ENCODE measurements at regions not wholly inside any gene's neighbourhood (a gene's known extent, or its start where the extent isn't known, plus 50 kb on each side); places are given as distances from the start of the nearest gene placed in this dataset.
A peak's percentile ranks its signal among the peaks of the same experiment; 100 is the strongest.
"Not testable (repeated sequence)": the region's sequence is repeated elsewhere in the genome, so short reads cannot be mapped to it uniquely, and the experiment has no call there.

DNA sequence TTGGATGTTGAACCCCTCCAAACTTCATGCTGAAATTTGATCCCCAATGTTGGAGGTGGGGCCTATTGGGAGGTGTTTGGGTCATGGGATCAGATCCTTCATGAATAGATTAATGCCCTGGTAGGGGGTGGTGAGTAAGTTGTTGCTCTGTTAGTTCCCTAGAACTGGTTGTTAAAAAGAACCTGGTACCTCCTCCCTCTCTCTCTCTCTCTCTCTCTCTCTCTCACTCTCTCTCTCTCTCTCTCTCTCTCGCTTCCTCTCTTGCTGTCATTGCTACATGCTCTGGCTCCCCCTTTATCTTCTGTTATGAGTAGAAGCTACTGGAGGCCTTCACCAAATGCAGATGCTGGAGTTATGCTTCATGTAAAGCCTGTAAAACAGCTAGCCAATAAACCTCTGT is 498.2 kb upstream of the NR5A2 start:
- DNase-seq (ENCODE audit: low spot score): no peak

DNA sequence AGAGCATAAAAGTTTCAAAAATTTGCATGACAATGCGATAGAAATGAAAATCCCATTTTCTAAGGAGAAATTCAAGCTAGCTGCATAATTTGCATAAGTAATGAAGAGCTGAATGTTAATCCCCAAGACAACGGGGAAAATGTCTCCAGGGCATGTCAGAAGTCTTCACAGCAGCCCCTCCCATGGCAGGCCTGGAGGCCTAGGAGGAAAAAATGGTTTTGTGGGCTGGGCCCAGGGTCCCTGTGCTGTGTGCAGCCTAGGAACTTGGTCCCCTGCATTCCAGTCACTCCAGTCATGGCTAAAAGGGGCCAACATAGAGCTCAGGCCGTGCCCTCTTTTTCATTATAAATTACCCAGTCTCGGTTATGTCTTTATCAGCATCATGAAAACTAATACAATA is 494.1 kb upstream of the NR5A2 start:
- not testable (repeated sequence) for DNase-seq (ENCODE audit: low spot score)

DNA sequence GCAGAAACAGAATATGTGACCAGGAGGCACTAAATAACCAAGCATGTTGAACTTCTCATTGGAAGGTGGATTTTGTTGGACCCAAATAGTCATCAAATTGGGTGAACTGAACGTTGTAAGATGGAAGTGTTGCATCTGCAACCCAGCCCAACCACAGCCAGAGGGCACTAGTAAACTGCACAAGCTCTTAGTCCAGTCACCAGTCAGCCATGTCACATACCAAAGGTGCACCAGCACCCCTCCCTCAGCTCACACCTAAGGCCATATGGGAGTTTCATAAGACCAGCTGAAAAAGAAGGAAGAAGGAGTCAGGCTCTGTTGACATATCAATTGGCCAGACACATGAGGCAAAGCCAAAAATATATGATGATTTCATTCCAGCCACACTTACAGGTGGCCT is 481.7 kb upstream of the NR5A2 start:
- DNase-seq (ENCODE audit: low spot score): peak; percentile 22

DNA sequence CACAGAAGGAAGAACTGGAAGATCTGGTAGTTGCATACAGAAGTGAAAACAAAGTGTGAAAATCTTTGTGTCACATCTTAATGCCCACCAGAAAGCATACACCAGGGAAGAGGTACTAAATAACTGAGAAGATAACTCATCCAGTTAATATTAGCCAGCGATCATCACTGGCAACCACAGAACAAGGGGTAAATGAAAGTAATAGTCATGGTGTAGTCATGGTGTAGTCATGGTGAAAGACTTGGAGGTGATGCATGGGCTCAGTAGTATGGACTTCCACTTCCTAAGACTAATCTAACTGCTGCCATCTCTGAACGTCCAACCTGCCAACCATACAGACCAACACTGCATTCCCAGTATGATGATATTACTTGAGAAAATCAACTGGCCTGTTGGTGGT is 481.2 kb upstream of the NR5A2 start:
- no peak for DNase-seq (ENCODE audit: low spot score)

DNA sequence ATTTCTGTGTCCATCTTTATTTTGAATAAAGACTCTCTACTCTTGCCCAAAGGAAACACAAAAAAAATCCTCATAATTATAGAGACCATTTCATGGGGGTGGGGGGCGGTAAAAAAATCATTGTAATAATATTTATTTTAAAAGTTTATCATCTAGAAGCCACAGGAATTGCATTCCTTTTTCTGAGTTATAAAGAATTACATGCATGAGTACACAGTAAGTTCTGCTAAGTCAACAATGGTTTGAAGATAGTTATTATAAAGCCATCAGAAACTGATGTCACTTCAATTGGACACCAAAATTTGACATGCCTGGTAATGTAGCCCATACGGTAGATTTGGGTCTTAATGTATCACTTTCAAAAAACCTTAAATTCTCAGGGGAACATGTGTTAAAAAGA is 478.1 kb upstream of the NR5A2 start:
- no peak for DNase-seq (ENCODE audit: low spot score)

DNA sequence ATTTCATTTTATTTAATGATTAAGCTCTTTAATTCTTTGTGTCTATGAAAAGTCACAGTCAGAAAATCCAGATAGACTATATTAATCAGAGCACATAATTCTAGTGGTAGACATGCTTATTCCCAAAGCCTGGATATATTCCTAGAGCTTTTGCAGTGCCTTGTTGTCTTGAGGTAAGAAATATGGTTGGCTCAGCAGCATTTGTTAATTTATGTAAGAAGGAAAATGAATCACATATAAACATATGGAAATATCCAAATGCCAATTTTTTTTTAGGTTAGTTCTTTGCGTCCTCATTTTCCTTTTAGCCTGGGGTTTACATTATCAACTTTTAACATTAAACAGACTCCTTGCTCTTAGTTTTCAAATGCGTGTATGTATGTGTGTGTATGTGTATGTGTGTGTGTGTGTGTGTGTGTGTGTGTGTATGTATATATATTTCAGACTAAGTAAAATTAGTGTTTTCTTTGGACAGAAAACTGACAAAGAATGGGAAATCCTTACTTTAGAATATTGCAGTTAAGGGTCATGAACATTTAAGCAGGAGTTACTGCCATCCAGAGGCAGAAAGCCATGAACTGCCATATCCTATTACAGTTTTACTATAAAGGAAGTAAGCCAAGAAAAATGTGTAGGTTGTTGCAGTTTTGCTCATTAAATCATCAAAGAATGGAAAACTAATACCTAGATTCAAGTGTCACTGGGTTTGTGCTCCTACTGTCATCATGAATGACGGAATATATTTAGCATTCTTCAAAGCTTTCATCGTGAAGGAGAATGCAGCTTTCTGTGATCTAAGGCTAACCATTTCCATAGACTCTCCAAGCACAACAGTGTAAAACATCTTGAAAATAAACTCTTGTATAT is 477.1 kb upstream of the NR5A2 start:
- DNase-seq (ENCODE audit: low spot score): no peak

DNA sequence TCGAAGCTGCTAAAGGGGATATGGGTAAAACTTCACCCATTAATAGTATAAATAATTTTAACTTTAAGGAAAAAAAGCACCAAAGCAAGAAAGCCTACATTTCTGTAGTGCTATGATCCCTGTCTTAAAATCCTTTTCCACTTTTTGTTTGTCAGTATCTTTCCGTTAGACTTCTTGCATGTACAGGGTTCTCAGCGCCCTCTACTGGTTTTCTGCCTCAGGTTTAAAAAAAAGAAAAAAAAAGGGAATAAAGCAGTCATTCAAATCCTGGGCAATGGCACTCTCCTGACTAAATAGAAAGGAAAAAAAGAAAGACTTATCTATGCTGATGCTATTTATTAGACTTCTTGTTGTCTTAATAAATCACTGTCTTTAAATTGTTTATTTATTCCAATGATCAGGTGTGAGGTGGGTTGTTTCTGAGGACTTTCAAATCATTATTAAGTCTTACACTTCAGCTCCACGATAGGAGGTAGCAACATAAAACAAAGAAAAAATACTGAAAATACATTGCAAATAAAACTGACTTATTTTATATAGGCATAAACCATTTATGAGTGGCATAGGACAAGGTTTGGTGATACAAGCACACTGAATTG is 475.4 kb upstream of the NR5A2 start:
- peak; percentile 14 for DNase-seq (ENCODE audit: low spot score)

DNA sequence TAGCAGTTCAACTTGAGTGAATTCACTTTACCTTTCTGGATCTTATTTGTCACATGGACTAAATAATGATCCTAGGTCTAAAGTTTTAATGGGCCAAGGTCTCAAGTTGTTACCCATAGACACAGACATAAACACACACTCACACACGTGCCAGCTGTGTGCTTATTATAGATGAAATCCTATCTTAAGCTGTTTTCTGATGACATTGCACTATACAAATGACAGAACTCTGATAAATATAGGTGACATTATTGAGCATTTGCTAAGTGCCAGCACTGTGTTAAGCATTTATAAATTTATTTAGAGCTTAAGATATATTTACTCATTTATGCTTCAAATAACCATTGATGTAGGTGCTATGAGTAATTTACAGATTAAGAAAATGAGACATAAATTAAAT is 474.4 kb upstream of the NR5A2 start:
- DNase-seq (ENCODE audit: low spot score): no peak

DNA sequence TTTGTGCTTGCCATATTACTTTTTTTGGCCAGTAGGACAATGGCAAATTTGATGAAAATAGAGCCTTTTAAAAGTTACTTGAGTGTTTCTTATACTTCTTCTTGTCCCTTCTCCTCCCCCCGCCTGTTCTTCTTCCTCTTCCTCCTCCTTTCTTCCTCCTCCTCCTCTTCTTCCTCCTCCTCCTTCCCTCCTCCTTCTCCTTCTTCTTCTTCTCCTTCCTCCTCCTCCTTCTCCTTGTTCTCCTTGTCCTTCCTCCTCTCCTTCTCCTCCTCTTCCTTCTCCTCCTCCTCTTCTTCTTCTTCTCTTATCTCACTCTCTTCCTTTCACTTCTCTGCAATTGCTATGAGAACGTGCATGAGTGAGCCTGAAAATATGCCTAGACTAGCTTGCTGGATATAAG is 466.2 kb upstream of the NR5A2 start:
- no peak for DNase-seq (ENCODE audit: low spot score)

DNA sequence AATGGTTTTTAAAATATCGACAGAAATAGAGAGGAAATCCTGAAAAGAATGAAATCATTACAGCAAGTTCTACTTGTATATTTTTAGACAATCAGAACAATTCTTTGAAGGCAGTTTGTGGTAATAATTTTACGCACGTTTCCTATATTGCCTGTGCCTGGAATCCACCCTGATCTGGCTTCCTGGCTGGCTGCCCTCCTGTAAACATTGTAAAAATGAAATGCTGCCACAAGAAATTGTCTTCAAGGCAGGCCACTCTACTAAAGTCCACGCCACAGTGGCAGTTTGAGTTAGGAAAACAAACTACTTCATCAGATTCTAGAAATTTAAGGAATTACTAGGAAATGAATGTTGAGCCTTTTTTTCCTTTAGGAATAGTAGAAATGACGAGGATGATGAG is 454.5 kb upstream of the NR5A2 start:
- DNase-seq (ENCODE audit: low spot score): peak; percentile 5

DNA sequence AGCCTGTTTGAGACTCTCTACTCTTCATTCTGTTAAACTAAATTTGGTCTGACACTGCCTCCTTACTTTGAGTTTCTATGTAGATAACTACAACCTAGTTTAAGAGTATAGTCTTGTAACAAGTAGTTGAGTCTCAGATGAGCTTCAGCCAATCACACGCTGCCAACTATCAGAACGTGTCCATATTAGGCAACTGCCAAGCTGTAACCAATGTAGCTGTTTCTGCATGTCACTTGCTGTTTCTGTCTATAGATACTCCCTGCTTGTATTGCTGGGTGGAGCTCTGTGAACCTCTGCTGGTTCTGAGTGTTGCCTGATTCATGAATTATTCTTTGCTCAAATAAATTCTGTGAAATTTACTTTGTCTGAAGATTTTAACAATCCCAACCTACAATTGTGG is 452.6 kb upstream of the NR5A2 start:
- no peak for DNase-seq (ENCODE audit: low spot score)

DNA sequence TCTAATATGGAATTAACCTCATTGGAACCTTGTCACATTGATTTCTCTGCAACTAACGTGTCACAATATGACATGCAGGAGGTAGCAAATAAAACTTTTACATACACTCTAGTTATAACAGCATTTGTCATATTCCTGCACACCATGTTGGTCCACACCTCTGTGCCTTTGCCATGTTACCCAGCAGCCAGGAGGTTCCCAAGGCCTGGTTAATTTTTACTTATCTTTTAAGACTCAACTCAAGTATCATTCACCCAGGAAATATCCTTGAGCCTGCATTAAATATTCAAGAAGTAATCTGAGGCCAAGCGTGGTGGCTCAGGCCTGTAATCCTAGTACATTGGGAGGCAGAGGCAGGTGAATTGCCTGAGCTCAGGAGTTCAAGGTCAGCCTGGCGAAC is 447.2 kb upstream of the NR5A2 start:
- no peak for DNase-seq (ENCODE audit: low spot score)

DNA sequence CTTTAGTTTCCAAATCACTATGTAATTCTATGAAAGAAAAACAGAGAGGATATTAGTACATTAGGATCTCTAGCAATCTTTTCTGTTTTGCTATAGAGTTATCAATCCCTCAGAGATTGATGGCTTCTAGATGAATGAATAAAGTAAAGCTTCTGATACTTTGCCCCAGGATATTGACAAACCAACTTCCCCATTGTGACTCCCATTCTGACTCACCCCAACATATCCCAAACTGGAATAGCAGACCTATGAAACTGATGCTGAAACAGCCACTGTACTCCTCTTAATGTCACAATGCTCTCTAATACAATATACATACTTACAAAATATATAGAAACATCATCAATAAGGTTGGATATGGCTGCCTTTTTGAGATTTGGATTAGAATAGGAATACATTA is 442.1 kb upstream of the NR5A2 start:
- DNase-seq (ENCODE audit: low spot score): no peak

DNA sequence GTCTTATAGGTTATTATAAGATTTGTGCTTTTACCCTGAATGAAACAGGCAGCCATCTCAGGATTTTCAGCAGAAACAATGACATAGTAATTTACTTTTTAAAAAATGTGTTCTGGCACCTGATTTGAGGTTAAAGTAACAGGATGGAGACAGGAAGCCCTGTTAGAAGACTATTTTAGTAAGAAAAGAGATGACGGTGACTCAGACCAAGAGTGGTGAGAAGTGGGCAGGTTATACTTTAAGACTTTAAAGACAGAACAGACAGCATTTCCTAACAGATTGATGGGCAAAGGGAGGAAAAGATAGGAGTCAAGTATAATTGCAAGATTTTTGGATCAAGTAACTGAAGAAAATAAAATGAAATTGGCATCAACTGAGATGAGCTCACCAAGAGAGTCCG is 436.8 kb upstream of the NR5A2 start:
- no peak for DNase-seq (ENCODE audit: low spot score)

DNA sequence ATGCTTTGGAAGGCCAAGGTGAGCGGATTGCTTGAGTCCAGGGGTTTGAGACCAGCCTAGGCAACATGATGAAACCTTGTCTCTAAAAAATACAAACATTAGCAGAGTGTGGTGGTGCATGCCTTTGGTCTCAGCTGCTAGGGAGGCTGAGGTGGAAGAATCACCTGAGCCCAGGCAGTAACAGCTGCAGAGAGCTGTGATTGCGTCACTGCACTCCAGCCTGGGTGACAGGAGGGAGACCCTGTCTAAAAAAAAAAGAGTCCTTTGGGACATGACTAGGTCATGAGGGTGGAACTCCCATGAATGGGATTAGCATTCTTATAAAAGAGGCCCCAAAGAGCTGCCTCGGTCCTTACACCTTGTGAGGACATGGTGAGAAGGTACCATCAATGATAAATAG is 436.0 kb upstream of the NR5A2 start:
- DNase-seq (ENCODE audit: low spot score): no peak

DNA sequence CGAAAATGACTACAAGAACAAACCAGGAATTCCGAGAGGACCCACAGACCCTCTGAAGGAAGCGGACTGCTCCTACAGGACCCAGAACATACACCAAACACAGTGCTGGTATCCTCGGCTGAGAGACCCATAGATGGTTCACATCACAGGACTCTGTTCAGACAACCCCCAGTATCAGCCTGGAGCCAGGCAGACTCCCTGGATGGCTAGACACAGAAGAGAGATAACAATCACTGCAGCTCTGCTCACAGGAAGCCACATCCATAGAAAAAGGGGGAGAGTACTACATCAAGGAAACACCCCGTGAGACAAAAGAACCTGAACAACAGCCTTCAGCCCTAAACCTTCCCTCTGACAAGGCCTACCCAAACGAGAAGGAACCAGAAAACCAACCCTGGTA is 434.0 kb upstream of the NR5A2 start:
- DNase-seq (ENCODE audit: low spot score): no peak

DNA sequence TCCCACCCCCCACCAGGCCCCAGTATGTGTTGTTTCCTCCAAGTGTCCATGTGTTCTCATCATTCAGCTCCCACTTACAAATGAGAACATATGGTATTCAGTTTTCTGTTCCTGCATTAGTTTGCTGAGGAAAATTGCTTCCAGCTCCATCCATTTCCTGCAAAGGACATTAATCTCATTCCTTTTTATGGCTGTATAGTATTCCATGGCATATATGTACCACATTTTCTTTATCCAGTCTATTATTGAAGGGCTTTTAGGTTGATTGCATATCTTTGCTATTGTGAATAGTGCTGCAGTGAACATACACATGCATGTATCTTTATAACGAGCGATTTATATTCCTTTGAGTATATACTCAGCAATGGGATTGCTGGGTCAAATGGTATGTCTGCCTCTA is 431.1 kb upstream of the NR5A2 start:
- DNase-seq (ENCODE audit: low spot score): not testable (repeated sequence)

DNA sequence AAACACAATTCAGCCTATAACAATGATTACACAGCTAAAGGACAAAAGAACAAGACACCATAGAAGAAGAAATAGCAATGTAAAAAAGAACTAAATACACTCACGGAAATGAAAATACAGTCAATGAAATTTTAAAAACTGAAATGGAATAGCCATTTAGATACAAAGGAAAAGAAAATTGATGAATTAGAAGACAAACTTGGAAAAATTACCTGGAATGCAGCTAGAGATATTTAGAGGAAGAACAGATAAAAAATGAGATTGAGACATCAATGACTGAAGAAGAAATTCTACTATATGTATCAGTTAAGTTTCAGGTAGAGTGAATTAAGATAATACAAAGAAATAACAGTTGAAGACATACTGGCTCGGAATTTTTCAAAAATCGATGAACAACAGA is 430.4 kb upstream of the NR5A2 start:
- no peak for DNase-seq (ENCODE audit: low spot score)

DNA sequence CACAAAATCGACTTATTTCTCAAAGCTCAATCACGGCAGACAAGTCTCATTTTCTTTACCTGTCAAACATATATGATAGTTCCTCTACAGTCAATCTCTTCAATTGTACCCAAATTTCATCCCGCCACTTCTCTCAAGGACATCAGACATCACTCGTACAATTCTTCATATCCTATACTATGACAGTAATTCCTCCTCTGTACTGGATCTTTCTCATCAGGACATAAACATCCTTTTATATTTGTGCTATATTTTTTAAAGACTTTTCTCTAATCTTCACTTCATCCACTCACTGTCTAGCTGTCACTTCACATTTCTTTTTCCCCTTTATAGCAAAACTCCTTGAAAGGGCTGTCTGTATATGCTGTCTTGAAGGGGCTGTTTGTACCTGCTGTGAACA is 419.1 kb upstream of the NR5A2 start:
- no peak for DNase-seq (ENCODE audit: low spot score)

DNA sequence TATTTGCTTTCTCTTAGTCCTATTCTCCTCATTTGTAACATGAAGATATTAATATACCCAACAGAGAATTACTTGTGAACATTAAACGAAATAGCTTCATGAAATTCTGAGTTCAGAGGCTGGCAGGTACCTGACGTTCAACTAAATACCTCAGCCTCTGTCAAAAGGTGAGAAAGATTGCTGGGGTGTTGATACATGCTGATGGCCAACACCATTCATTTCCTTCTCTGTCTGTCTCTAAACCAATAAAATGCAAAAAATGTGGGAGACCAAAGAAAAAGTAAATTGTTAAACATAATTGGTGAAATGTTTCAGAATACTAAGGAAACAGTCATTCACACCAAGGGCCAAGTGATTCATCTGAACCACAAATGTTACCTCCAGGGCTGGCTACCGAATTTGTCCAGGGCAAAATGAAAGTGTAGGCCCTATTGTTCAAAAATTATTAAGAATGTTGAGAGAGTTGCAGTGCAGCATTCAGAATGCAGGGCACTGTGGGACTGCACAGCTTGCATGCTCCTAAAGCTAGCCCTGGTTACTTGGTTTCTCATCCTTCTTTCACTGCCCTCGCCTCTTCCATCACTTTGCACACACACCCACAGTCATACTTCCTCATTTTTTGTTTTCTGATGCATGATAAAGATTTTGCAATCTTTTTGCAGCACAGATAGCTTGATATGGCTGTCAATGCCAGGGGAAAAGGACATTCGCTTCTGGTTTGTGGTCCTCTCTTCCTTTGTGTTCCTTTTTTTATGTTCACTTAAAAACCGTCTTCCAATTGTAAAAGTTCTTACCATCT is 414.3 kb upstream of the NR5A2 start:
- DNase-seq (ENCODE audit: low spot score): no peak

DNA sequence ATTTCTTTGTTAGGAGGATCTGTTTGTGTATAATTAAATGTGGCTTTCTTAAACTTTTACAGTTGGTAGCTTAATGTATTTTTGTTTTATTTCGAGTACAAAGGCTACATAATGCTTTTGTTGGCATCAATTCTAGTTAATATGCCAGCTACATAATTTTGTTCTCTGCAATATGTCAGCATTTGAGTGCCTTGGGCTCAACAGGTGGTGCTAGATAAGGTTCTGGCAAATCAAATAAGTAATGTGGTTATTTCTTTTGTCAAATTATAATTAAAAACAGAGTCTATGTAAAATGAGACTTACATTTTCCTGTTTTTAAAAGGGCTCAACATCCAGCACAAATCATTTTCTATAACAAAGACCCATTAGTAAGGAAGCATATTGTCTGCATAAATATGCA is 410.6 kb upstream of the NR5A2 start:
- no peak for DNase-seq (ENCODE audit: low spot score)

DNA sequence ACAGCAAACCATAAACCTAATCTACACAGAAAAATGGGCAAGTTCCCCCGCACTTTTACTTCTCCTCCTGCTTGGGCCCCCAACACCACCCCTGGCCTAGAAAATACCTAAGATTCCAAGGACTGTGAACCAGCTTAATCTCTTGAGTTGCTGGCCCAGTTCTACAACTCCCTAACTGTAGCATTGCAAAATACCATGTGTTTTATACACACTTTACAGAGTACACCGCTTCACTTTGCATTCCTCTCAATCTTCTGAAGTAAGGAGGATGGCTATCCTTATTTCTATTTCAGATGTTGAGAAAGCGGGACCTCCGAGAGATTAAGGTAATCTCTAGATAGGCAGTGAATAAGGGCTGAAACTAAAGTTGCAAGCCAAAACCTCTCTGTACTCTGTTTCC is 408.3 kb upstream of the NR5A2 start:
- DNase-seq (ENCODE audit: low spot score): no peak

DNA sequence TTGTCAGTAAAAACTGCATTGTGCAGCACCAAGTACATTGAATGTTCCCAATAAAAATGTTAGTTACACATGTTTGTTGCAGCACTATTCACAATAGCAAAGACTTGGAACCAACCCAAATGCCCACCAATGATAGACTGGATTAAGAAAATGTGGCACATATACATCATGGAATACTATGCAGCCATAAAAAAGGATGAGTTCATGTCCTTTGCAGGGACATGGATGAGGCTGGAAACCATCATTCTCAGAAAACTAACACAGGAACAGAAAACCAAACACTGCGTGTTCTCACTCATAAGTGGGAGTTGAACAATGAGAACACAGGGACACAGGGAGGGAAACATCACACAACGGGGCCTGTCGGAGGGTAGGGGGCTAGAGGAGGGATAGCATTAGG is 401.3 kb upstream of the NR5A2 start:
- DNase-seq (ENCODE audit: low spot score): not testable (repeated sequence)

Data from HuH-7 (cell line).